ENCODE measurements at regions not wholly inside any gene's neighbourhood (a gene's known extent, or its start where the extent isn't known, plus 50 kb on each side); places are given as distances from the start of the nearest gene placed in this dataset.

DNA sequence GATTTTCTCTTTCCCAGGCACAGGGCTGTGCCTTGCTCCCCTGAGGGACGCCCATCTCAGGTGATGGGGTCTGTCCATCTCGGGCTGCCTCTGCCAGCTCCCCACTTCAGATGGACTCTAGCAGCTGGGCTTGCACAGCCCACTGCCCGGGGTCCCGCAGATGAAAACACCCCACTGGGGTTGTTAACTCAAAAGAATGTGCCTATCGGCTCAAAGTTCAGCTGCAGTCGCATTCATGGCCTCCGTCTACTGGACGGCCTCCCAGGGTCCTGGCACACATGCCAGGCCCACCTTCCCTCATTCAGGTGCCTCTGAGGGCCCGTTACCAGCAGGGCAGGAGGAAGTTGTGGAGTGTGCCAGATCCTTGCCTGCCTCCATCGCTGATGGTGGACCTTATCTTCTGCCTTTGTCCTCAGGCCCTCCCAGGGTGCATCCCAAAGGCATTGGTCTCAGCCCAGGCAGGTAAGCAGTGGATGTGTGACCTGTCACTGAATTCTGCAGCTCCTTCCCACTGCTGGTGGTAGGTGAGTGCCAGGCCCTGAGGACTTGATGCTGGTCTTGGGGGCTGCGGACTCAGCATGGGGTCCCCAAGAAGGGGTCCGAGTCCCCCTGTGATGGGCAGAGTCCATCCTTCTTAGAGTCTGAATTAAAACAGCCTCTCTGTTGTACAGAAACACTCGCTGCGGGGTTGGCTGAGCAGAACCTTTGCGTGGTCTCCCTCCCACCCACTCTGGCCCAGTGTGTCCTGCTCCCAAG, 324.6 kb upstream of the DIO3 start:
- no peaks in the 10 kb centered on the region for H3K9me3 ChIP-seq (ENCODE audit: low read length)
- H3K27ac ChIP-seq (ENCODE audit: low read depth, low read length), result no peak overlapping the region
- no peaks in the 10 kb centered on the region for H3K27me3 ChIP-seq (ENCODE audit: control insufficient read depth in 1 of 2, insufficient read depth in 2 of 2, low read length in 2 of 2)
- no peak overlapping the region for H3K4me3 ChIP-seq (ENCODE audit: low read depth in 1 of 2, low read length in 2 of 2)
- H3K9ac ChIP-seq (ENCODE audit: low read length), result no peak overlapping the region
- no peaks in the 10 kb centered on the region for H3K36me3 ChIP-seq (ENCODE audit: insufficient read depth, low read length)
- peaks cover 8% of the 10 kb centered on the region for H3K4me1 ChIP-seq (ENCODE audit: insufficient read depth, low read length)

DNA sequence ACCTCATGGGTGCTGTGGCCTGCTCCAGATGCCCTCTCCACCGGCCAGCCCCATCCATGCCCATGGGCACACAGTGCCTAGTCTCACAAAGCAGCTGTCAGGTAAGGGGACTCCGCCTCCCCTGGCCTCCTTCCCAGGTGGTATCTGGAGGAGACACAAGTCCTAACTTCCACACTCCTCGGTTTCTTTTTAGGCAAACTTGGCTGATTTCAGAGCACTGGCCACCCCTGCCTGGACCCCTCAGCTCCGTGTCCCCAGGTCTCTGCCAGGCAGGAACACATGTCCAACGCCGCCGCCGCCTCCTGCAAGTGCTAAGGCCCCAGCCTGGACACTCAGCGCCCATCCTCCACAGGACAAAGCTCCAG, 324.1 kb upstream of the DIO3 start:
- Histone ChIP-seq H3K9ac (ENCODE audit: low read length) (no peak overlapping the region), H3K9me3 (ENCODE audit: low read length) (no peaks in the 10 kb centered on the region), H3K27ac (ENCODE audit: low read depth, low read length) (no peak overlapping the region), H3K27me3 (ENCODE audit: control insufficient read depth in 1 of 2, insufficient read depth in 2 of 2, low read length in 2 of 2) (no peaks in the 10 kb centered on the region), H3K4me3 (ENCODE audit: low read depth in 1 of 2, low read length in 2 of 2) (no peak overlapping the region), H3K36me3 (ENCODE audit: insufficient read depth, low read length) (no peaks in the 10 kb centered on the region), H3K4me1 (ENCODE audit: insufficient read depth, low read length) (peaks cover 6% of the 10 kb centered on the region)

DNA sequence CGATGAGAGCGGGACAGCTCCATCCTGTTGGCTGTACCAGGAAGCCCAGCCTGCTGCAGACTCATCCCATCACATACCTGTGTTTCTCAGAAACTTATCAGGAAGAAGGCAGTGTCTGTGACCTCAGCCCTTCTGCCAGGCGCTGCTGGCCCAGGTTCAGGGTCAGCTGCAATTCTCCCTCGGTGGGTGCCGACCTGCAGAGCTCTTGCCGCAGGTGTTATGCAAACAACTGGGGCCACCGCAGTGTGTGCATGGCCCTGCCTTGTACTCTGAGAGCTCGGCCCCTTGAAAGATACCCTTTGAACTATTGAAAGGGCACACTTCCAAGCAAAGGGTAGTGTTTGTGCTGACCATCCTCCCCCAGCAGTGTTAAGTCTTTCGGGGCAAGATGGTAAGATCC, 322.2 kb upstream of the DIO3 start:
- Histone ChIP-seq H3K4me3 (ENCODE audit: low read depth in 1 of 2, low read length in 2 of 2) (no peak overlapping the region), H3K27me3 (ENCODE audit: control insufficient read depth in 1 of 2, insufficient read depth in 2 of 2, low read length in 2 of 2) (no peaks in the 10 kb centered on the region), H3K27ac (ENCODE audit: low read depth, low read length) (no peak overlapping the region), H3K9me3 (ENCODE audit: low read length) (no peaks in the 10 kb centered on the region), H3K4me1 (ENCODE audit: insufficient read depth, low read length) (no peaks in the 10 kb centered on the region), H3K9ac (ENCODE audit: low read length) (no peak overlapping the region), H3K36me3 (ENCODE audit: insufficient read depth, low read length) (no peaks in the 10 kb centered on the region)

DNA sequence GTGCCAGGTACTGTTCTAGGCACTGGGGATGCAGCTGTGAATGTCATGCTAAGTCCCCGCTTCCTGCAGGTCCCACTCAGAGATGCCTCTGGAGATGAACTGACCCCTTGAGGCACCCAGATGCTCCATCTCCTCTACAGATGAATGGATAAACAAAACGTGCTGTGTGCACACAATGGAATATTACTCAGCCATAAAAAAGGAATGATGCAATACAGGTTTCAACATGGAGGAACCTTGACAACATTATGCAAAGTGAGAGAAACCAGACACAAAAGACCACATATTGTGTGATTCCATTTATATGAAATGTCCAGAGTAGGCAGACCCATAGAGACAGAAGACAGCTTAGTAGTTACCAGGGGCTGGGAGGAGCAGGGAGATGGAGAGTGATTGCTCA, 320.1 kb upstream of the DIO3 start:
- Histone ChIP-seq H3K4me1 (ENCODE audit: insufficient read depth, low read length) (no peaks in the 10 kb centered on the region), H3K36me3 (ENCODE audit: insufficient read depth, low read length) (no peaks in the 10 kb centered on the region), H3K4me3 (ENCODE audit: low read depth in 1 of 2, low read length in 2 of 2) (no peak overlapping the region), H3K27ac (ENCODE audit: low read depth, low read length) (no peak overlapping the region), H3K27me3 (ENCODE audit: control insufficient read depth in 1 of 2, insufficient read depth in 2 of 2, low read length in 2 of 2) (no peaks in the 10 kb centered on the region), H3K9me3 (ENCODE audit: low read length) (no peaks in the 10 kb centered on the region), H3K9ac (ENCODE audit: low read length) (no peak overlapping the region)

DNA sequence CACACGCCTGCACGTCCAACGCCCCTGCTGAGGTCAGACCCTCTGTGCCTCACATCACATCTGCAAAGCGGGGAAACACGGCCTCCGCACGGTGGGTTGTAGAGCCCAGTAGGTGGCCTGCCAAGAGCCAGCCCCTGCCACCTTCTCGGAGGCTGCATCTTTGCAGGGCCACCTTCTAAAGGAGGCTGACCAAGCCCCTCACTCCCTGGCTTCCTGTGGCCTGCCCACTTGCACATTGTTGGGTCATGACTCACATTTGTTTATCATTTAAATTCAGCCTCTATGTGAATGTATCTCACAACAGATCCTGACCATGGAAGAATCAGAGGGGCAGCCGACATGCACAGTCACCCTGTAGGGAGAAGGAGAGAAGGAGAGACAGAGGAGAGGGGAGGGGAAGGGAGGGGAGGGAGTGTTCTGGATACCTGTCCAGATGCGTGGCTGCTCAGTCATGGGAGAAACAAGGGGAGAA, 319.5 kb upstream of the DIO3 start:
- Histone ChIP-seq H3K9ac (ENCODE audit: low read length) (no peak overlapping the region), H3K27ac (ENCODE audit: low read depth, low read length) (no peak overlapping the region), H3K4me1 (ENCODE audit: insufficient read depth, low read length) (no peaks in the 10 kb centered on the region), H3K36me3 (ENCODE audit: insufficient read depth, low read length) (no peaks in the 10 kb centered on the region), H3K9me3 (ENCODE audit: low read length) (no peaks in the 10 kb centered on the region), H3K4me3 (ENCODE audit: low read depth in 1 of 2, low read length in 2 of 2) (no peak overlapping the region), H3K27me3 (ENCODE audit: control insufficient read depth in 1 of 2, insufficient read depth in 2 of 2, low read length in 2 of 2) (no peaks in the 10 kb centered on the region)

DNA sequence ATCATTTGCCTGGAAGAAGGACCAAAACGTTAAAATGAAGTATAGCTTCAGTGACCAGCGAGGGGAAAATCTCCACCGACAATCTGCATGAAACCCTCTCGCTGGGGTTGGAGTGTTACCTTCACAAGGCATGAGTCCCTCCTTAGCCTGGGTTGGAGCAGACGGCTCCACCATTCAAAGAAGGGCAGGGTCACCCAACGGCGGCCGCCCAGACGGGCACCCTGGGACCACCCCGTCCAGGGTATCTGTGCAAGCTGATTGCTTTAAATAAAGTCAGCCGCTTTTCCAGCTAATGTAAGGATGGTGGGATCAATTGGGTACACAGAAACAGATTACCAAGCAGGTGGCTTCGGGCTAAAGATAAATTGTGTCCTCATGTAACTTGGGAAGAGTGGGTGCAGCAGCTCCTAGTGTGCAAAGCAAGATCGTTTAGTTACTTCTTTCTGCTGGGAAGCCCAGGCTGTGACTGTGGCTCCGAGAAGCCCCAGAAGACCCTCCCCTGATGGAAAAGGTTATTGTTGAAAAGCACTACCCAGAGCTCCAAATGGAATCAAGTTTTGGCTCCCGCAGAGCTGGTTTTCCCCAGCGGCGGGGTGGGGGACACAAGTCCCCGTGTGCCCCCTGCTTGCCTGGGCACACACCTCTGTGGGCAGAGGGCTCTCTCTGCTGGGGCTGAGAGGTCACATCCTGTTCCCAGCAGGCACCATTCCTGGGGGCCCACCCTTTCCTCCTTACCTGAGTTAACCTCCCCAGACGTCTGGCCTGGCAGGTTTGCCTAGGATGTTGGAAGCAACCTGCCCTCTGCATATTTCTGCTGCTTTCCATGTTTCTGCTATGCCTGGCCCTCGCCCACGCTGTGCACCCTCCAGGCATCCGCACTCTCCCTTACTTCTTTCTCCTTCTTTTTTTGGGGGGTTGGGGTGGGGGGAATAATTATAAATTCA, 318.6 kb upstream of the DIO3 start:
- Histone ChIP-seq H3K4me3 (ENCODE audit: low read depth in 1 of 2, low read length in 2 of 2) (no peak overlapping the region), H3K4me1 (ENCODE audit: insufficient read depth, low read length) (no peaks in the 10 kb centered on the region), H3K36me3 (ENCODE audit: insufficient read depth, low read length) (no peaks in the 10 kb centered on the region), H3K27me3 (ENCODE audit: control insufficient read depth in 1 of 2, insufficient read depth in 2 of 2, low read length in 2 of 2) (no peaks in the 10 kb centered on the region), H3K27ac (ENCODE audit: low read depth, low read length) (no peak overlapping the region), H3K9ac (ENCODE audit: low read length) (no peak overlapping the region), H3K9me3 (ENCODE audit: low read length) (no peaks in the 10 kb centered on the region)

DNA sequence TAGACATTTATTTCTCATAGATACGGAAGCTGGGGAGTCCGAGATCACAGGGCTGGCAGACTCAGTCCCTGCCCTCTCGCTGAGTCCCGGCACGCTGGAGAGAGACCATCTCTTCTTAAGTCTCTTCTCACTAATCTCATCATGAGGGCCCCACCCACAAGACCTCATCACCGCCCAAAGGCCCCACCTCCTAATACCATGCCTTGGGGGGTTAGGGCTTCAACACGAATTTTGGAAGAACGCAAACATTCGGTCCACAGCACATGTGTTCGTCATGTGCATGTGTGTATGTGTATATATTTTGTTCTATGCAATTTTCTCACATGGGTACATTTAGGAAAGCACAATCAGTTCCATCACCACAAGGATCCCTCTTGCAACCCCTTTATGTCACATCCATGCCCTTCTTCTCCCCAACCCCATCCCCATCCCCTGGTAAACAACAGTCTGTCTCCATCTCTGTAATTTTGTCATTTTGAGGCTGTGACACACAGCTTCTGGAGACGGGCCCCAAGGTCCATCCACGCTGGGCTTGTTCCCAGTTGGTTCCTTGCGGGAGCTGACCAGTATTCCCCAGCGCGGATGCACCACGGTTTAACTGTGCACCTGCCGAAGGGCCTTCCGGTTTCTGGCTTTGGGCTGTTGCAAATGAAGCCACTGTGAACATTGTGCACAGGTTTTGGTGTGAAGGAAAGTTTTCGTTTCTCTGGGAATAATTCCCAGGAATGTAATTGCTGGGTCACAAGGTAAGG, 317.5 kb upstream of the DIO3 start:
- H3K27ac ChIP-seq (ENCODE audit: low read depth, low read length), result no peak overlapping the region

DNA sequence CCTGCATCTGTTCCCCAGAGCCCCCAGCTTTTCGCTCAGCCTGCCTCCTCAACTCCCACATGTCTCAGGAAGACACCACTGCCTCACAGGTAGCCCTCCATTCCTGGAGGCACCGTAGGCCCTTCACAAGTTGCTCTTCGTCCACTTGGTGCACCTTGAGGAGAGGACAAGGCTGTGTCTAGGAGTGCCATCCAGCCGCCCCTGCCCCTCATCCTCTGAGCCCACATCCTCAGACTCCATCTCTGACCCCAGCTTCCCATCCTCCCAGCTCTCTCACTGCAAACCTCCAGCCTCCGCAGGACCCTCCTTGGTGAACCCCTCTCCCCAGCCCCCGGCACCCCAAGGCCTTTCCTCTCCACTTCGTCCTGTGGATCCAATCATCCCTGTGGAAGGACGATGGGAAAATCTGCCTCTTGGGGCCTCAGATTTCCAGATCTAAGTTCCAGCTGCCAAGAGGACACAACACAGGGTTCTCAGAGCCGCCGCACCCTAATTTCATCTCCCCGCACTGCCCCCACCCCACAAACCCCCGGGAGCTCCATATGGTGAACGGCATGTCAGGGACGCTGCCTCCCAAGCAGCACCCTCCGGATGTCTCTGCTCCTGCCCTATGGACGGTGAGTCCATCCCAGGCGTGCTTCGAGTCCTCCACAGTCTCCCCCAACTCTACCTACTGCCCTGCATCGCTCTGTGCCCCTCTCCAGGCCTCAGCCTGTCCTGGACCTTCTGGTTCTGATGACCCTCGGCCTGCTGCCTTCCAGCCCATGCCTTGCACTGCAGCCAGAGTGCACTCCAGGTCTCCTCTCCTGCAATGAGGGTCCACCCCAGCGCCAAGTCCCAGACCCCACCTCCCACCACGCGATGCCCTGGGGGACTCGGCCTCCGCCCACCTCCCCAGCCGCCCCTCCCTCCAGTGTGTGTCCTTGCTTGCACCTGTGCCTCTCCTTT, 314.1 kb upstream of the DIO3 start:
- no peak overlapping the region for H3K4me3 ChIP-seq (ENCODE audit: low read depth in 1 of 2, low read length in 2 of 2)
- no peaks in the 10 kb centered on the region for H3K36me3 ChIP-seq (ENCODE audit: insufficient read depth, low read length)
- no peaks in the 10 kb centered on the region for H3K27me3 ChIP-seq (ENCODE audit: control insufficient read depth in 1 of 2, insufficient read depth in 2 of 2, low read length in 2 of 2)

More for the DNA sequence above, 317.5 kb upstream of the DIO3 start:
- Histone ChIP-seq H3K36me3 (ENCODE audit: insufficient read depth, low read length) (no peaks in the 10 kb centered on the region), H3K9ac (ENCODE audit: low read length) (no peak overlapping the region), H3K27me3 (ENCODE audit: control insufficient read depth in 1 of 2, insufficient read depth in 2 of 2, low read length in 2 of 2) (no peaks in the 10 kb centered on the region), H3K4me1 (ENCODE audit: insufficient read depth, low read length) (no peaks in the 10 kb centered on the region), H3K9me3 (ENCODE audit: low read length) (no peaks in the 10 kb centered on the region), H3K4me3 (ENCODE audit: low read depth in 1 of 2, low read length in 2 of 2) (no peak overlapping the region)

DNA sequence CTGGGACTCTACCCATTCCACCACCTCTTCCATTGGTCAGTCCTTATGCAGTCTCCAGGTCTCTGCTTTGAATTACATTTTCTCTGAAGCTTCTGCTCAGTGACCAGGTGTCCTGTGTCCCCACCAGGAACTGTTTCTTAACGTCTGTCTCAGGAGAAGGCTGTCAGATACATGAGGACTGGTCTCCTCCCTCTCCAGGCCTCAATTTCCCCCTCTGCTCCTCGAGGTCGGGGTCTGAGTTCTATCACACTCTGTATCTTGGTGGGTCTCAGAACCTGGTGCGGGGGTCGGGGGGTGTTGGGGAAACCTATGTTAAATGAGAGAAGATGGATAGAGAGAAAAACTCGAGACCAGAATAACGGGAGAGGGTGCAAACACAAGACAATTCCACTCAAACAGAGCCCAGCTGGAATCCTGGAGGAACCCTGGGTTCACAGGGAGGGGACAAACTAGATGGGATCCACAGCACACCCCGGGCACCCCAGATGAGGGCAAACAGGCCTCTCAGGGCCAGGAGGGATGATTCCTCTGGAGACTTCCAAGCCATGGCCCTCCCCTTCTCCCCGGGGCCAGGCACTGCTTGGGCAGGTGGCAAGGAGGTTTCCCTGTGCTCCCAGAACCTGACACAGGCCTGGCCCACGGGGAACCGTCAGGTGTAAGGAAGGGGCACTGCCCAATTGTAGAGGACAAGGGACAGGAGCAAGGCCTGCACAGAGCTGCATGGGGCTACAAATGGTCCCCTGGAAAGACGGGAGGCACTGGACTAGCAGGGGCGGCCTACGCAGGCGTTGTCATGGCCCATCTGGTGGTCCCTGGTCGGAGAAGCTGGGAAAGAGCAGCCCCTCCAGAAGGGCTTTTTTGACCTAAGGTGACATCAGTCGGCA, 313.2 kb upstream of the DIO3 start:
- Histone ChIP-seq H3K36me3 (ENCODE audit: insufficient read depth, low read length) (no peaks in the 10 kb centered on the region), H3K4me3 (ENCODE audit: low read depth in 1 of 2, low read length in 2 of 2) (no peak overlapping the region), H3K27me3 (ENCODE audit: control insufficient read depth in 1 of 2, insufficient read depth in 2 of 2, low read length in 2 of 2) (no peaks in the 10 kb centered on the region), H3K9me3 (ENCODE audit: low read length) (no peaks in the 10 kb centered on the region), H3K4me1 (ENCODE audit: insufficient read depth, low read length) (no peaks in the 10 kb centered on the region), H3K27ac (ENCODE audit: low read depth, low read length) (no peak overlapping the region), H3K9ac (ENCODE audit: low read length) (no peak overlapping the region)

More for the DNA sequence above, 314.1 kb upstream of the DIO3 start:
- no peaks in the 10 kb centered on the region for H3K9me3 ChIP-seq (ENCODE audit: low read length)
- no peak overlapping the region for H3K9ac ChIP-seq (ENCODE audit: low read length)
- no peaks in the 10 kb centered on the region for H3K4me1 ChIP-seq (ENCODE audit: insufficient read depth, low read length)
- no peak overlapping the region for H3K27ac ChIP-seq (ENCODE audit: low read depth, low read length)
